ENCODE measurements at regions not wholly inside any gene's neighbourhood (a gene's known extent, or its start where the extent isn't known, plus 50 kb on each side); places are given as distances from the start of the nearest gene placed in this dataset.

DNA sequence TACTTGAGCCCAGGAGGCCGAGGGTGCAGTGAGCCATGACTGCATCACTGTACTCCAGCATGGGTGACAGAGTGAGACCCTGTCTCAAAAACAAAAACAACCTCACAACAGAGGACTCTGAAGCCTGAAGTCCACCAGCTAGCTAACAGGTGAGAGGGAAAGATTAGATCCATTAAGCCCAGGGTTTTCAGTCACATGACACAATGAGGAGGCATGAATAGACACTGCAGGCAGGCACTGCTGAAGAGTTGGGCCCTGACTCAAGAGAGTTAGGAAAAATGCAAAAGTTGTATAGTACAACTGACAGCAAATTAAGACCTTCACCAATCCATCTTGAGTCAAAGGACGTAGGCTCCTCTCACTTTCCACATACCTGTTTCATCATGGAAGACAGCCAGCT lies 64.9 kb downstream of the IARS1 start:
- no peak for ATAC-seq
- TF ChIP-seq, protein P1, sequence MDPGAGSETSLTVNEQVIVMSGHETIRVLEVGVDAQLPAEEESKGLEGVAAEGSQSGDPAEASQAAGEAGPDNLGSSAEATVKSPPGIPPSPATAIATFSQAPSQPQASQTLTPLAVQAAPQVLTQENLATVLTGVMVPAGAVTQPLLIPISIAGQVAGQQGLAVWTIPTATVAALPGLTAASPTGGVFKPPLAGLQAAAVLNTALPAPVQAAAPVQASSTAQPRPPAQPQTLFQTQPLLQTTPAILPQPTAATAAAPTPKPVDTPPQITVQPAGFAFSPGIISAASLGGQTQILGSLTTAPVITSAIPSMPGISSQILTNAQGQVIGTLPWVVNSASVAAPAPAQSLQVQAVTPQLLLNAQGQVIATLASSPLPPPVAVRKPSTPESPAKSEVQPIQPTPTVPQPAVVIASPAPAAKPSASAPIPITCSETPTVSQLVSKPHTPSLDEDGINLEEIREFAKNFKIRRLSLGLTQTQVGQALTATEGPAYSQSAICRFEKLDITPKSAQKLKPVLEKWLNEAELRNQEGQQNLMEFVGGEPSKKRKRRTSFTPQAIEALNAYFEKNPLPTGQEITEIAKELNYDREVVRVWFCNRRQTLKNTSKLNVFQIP (CRISPR knock-in tag; IDR thresholded peaks at IDR 0.05; ENCODE audit: borderline replicate concordance, low read depth) = no peak
- TF ChIP-seq ZNF8 (CRISPR knock-in tag; IDR thresholded peaks at IDR 0.05) = no peak
- no peak for TF ChIP-seq OSR1 (CRISPR knock-in tag; IDR thresholded peaks at IDR 0.05)
- TF ChIP-seq BACH2 (CRISPR knock-in tag; IDR thresholded peaks at IDR 0.05; ENCODE audit: borderline replicate concordance) = no peak
- no peak for TF ChIP-seq TCF4 (CRISPR knock-in tag; IDR thresholded peaks at IDR 0.05; ENCODE audit: borderline replicate concordance)
- no peak for TF ChIP-seq ARNTL (CRISPR knock-in tag; IDR thresholded peaks at IDR 0.05; ENCODE audit: borderline replicate concordance, low read depth)
- no peak for TF ChIP-seq GLIS3 (CRISPR knock-in tag; IDR thresholded peaks at IDR 0.05)
- no peak for TF ChIP-seq CSDC2 (CRISPR knock-in tag; IDR thresholded peaks at IDR 0.05)
- TF ChIP-seq, protein P2, sequence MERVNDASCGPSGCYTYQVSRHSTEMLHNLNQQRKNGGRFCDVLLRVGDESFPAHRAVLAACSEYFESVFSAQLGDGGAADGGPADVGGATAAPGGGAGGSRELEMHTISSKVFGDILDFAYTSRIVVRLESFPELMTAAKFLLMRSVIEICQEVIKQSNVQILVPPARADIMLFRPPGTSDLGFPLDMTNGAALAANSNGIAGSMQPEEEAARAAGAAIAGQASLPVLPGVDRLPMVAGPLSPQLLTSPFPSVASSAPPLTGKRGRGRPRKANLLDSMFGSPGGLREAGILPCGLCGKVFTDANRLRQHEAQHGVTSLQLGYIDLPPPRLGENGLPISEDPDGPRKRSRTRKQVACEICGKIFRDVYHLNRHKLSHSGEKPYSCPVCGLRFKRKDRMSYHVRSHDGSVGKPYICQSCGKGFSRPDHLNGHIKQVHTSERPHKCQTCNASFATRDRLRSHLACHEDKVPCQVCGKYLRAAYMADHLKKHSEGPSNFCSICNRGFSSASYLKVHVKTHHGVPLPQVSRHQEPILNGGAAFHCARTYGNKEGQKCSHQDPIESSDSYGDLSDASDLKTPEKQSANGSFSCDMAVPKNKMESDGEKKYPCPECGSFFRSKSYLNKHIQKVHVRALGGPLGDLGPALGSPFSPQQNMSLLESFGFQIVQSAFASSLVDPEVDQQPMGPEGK (CRISPR knock-in tag; IDR thresholded peaks at IDR 0.05; ENCODE audit: borderline replicate concordance) = no peak
- no peak for TF ChIP-seq RARB (CRISPR knock-in tag; IDR thresholded peaks at IDR 0.05)
- no peak for TF ChIP-seq PPARA (CRISPR knock-in tag; IDR thresholded peaks at IDR 0.05; ENCODE audit: borderline replicate concordance)
- TF ChIP-seq TOX (CRISPR knock-in tag; IDR thresholded peaks at IDR 0.05; ENCODE audit: borderline replicate concordance) = no peak
- no peak for TF ChIP-seq ZFP3 (CRISPR knock-in tag; IDR thresholded peaks at IDR 0.05)

DNA sequence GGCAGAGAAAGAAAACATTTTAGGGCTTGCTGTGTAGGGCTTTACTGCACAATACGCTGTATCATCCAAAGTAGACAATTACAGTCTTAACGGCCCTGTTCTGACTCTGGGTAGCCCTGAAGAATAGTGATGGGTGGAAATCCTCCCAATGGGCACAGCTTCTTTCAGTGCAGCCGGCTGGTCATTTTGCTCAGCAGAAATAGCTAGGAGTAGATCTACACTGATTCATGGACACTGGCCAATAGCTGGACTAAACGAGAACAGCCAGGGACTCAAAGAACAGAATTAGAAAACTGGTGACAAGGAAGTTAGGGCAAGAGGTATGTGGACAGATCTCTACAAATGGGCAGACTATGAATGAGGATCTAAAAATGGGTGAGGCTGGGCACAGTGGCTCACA lies 69.3 kb downstream of the IARS1 start:
- no peak; the same call in 2 of the 3 replicates for ATAC-seq
- TF ChIP-seq SNAI2 (CRISPR knock-in tag; IDR thresholded peaks at IDR 0.05) = no peak
- TF ChIP-seq ISL1 (CRISPR knock-in tag; IDR thresholded peaks at IDR 0.05) = no peak
- TF ChIP-seq, protein P1 (CRISPR knock-in tag; IDR thresholded peaks at IDR 0.05; ENCODE audit: borderline replicate concordance, low read depth) = no peak
- no peak for TF ChIP-seq TOX (CRISPR knock-in tag; IDR thresholded peaks at IDR 0.05; ENCODE audit: borderline replicate concordance)
- no peak for TF ChIP-seq CSDC2 (CRISPR knock-in tag; IDR thresholded peaks at IDR 0.05)
- TF ChIP-seq ESRRG (CRISPR knock-in tag; IDR thresholded peaks at IDR 0.05) = no peak
- TF ChIP-seq RARB (CRISPR knock-in tag; IDR thresholded peaks at IDR 0.05) = no peak
- TF ChIP-seq GLIS3 (CRISPR knock-in tag; IDR thresholded peaks at IDR 0.05) = no peak
- TF ChIP-seq TCF4 (CRISPR knock-in tag; IDR thresholded peaks at IDR 0.05; ENCODE audit: borderline replicate concordance) = no peak
- TF ChIP-seq, protein P3, sequence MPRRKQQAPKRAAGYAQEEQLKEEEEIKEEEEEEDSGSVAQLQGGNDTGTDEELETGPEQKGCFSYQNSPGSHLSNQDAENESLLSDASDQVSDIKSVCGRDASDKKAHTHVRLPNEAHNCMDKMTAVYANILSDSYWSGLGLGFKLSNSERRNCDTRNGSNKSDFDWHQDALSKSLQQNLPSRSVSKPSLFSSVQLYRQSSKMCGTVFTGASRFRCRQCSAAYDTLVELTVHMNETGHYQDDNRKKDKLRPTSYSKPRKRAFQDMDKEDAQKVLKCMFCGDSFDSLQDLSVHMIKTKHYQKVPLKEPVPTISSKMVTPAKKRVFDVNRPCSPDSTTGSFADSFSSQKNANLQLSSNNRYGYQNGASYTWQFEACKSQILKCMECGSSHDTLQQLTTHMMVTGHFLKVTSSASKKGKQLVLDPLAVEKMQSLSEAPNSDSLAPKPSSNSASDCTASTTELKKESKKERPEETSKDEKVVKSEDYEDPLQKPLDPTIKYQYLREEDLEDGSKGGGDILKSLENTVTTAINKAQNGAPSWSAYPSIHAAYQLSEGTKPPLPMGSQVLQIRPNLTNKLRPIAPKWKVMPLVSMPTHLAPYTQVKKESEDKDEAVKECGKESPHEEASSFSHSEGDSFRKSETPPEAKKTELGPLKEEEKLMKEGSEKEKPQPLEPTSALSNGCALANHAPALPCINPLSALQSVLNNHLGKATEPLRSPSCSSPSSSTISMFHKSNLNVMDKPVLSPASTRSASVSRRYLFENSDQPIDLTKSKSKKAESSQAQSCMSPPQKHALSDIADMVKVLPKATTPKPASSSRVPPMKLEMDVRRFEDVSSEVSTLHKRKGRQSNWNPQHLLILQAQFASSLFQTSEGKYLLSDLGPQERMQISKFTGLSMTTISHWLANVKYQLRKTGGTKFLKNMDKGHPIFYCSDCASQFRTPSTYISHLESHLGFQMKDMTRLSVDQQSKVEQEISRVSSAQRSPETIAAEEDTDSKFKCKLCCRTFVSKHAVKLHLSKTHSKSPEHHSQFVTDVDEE (CRISPR knock-in tag; IDR thresholded peaks at IDR 0.05) = no peak
- TF ChIP-seq ZNF565 (CRISPR knock-in tag; conservative IDR thresholded peaks at IDR 0.05; ENCODE audit: low read depth) = no peak
- no peak for TF ChIP-seq OSR1 (CRISPR knock-in tag; IDR thresholded peaks at IDR 0.05)
- no peak for TF ChIP-seq ZNF70 (CRISPR knock-in tag; IDR thresholded peaks at IDR 0.05)
- TF ChIP-seq, protein P2 (CRISPR knock-in tag; IDR thresholded peaks at IDR 0.05; ENCODE audit: borderline replicate concordance) = no peak
- TF ChIP-seq ZNF8 (CRISPR knock-in tag; IDR thresholded peaks at IDR 0.05) = no peak
- no peak for TF ChIP-seq BACH2 (CRISPR knock-in tag; IDR thresholded peaks at IDR 0.05; ENCODE audit: borderline replicate concordance)
- TF ChIP-seq, protein P4, sequence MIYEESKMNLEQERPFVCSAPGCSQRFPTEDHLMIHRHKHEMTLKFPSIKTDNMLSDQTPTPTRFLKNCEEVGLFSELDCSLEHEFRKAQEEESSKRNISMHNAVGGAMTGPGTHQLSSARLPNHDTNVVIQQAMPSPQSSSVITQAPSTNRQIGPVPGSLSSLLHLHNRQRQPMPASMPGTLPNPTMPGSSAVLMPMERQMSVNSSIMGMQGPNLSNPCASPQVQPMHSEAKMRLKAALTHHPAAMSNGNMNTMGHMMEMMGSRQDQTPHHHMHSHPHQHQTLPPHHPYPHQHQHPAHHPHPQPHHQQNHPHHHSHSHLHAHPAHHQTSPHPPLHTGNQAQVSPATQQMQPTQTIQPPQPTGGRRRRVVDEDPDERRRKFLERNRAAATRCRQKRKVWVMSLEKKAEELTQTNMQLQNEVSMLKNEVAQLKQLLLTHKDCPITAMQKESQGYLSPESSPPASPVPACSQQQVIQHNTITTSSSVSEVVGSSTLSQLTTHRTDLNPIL (CRISPR knock-in tag; IDR thresholded peaks at IDR 0.05; ENCODE audit: low read depth) = no peak
- TF ChIP-seq, protein P5, sequence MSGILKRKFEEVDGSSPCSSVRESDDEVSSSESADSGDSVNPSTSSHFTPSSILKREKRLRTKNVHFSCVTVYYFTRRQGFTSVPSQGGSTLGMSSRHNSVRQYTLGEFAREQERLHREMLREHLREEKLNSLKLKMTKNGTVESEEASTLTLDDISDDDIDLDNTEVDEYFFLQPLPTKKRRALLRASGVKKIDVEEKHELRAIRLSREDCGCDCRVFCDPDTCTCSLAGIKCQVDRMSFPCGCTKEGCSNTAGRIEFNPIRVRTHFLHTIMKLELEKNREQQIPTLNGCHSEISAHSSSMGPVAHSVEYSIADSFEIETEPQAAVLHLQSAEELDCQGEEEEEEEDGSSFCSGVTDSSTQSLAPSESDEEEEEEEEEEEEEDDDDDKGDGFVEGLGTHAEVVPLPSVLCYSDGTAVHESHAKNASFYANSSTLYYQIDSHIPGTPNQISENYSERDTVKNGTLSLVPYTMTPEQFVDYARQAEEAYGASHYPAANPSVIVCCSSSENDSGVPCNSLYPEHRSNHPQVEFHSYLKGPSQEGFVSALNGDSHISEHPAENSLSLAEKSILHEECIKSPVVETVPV (CRISPR knock-in tag; IDR thresholded peaks at IDR 0.05) = no peak
- TF ChIP-seq ZFP3 (CRISPR knock-in tag; IDR thresholded peaks at IDR 0.05) = no peak
- no peak for TF ChIP-seq ARNTL (CRISPR knock-in tag; IDR thresholded peaks at IDR 0.05; ENCODE audit: borderline replicate concordance, low read depth)

Data from SK-N-SH treated with all-trans-retinoic acid at 6 μM for 48 hours (cell line).